GM10266 (cell line): ENCODE measurements at regions not wholly inside any gene's neighbourhood (a gene's known extent, or its start where the extent isn't known, plus 50 kb on each side); places are given as distances from the start of the nearest gene placed in this dataset.

ENCODE experiments used
- DNase-seq: peaks from one replicate; pipeline ENCODE4 v3.0.0; 2012; ENCODE audit errors: extremely low spot score
- CTCF ChIP-seq: IDR thresholded peaks from 2 replicates; pipeline ENCODE4 v1.5.1; 2012; ENCODE audit warnings: mild to moderate bottlenecking, low read depth; ENCODE audit not compliant: control insufficient read depth, insufficient read depth; ENCODE audit errors: missing control alignments

DNA sequence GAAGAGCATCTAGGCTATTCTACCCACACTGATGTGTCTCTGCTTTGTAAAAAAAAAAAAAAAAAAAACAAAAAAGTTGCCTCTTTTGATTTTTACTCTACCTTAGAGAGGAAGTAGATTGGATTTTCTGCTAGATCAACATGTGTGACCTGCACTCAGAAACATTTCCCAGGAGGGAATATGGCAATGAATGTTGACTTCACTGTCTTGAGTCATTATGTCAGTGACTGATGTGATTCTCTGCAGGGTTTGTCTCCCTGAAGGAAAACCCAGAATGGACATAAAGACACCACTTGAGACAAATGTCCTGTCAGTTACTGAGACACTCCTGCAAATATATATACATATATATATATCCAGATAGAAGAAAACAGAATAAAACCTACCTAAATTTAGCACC lies 370.3 kb downstream of the BMPER start:
- no peak for DNase-seq

GRCh38 chr7:34277016-34277802 lies 371.9 kb downstream of the BMPER start:
- no peak for TF ChIP-seq CTCF
- DNase-seq, result peak; percentile 5

More for the DNA sequence above, 370.3 kb downstream of the BMPER start:
- no peak for TF ChIP-seq CTCF

- no peak for DNase-seq
- TF ChIP-seq CTCF, result no peak
Observed at GRCh38 chr7:34277803-34278199, 372.5 kb downstream of the BMPER start.

GRCh38 chr7:34281260-34281659 lies 375.9 kb downstream of the BMPER start:
- no peak for DNase-seq
- TF ChIP-seq CTCF, result no peak

DNA sequence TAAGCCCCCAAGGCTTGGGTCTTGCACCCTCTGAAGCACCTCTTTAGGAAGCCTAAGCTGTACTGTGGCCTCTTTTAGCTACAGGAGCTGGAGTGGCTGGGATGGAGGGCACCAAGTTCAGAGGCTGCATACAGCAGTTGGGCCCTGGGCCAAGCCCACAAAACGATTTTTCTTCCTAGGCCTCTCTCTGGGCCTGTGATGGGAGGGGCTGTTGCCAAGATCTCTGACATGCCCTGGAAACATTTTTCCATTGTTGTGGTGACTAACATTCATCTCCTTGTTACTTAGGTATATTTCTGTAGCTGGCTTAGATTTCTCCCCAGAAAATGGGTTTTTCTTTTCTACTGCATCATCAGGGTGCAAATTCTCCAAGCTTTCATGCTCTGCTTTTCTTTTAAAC lies 375.7 kb upstream of the NPSR1 start:
- no peak for DNase-seq
- no peak for TF ChIP-seq CTCF

DNA sequence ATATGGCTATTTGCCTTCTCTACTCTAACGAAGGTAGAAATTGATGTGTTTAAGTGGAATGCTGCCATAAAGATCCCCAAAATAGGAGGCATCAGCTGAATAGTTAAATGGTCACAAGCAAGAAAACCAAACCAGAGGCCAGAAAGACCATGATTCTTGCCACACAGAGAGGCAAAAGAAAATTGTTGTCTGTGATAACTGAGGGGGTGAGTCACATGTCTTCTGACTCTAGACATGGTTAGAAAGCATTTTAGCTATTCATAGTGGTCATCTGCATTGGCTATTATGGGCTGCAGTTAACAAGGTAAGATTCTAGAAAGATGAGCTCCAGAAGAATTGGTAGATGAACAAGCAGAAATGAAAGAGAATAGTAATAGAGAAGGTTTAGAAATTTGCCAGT lies 361.4 kb upstream of the NPSR1 start:
- TF ChIP-seq CTCF, result no peak
- no peak for DNase-seq

DNA sequence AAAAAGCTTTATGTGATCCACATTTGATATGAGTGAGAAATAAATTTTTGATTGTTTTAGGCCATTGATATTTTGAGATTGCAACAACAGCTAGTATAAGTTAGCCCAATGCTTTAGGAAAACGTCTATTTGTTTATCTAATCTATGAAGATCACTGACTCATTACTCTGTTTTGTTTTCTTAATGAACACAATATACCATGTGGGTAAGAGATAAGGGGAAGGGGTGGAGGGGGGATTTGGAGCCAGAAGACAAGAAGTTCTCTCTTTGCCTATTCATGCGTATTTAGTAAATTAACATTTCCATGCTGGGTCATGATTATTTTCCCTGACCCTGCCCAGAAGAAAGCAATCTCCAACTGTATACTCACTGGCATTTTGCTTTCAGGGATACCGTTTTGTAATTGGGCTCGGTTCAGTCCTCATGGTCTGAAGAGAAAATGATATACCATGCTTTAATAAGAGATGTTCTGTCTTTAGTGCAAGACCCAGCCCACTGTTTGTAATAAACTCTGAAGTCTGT lies 359.5 kb upstream of the NPSR1 start:
- no peak for DNase-seq
- no peak for TF ChIP-seq CTCF
